HEK293T (cell line): ENCODE measurements at regions not wholly inside any gene's neighbourhood (a gene's known extent, or its start where the extent isn't known, plus 50 kb on each side); places are given as distances from the start of the nearest gene placed in this dataset.

Source experiments
- ARNT ChIP-seq: fragments of 450-650 bp; IDR thresholded peaks from 2 replicates; pipeline ENCODE4 v1.6.1; 2017; ENCODE audit warnings: mild to moderate bottlenecking
- BHLHE40 ChIP-seq: fragments of 450-650 bp; IDR thresholded peaks from 2 replicates; pipeline ENCODE4 v1.6.1; 2016; ENCODE audit warnings: mild to moderate bottlenecking, moderate library complexity, borderline replicate concordance
- CTBP1 ChIP-seq: fragments of 450-650 bp; IDR thresholded peaks from 2 replicates; pipeline ENCODE4 v1.6.1; 2016; ENCODE audit warnings: borderline replicate concordance
- ELF4 ChIP-seq: fragments of 450-650 bp; IDR thresholded peaks from 2 replicates; pipeline ENCODE4 v1.6.1; 2017; ENCODE audit warnings: antibody characterized with exemption
- FOXA1 ChIP-seq: fragments of 450-650 bp; IDR thresholded peaks from 2 replicates; pipeline ENCODE4 v1.6.1; 2016; ENCODE audit warnings: mild to moderate bottlenecking
- FOXK2 ChIP-seq: fragments of 450-650 bp; IDR thresholded peaks from 2 replicates; pipeline ENCODE4 v1.6.1; 2016; ENCODE audit warnings: mild to moderate bottlenecking
- FOXM1 ChIP-seq: fragments of 450-650 bp; IDR thresholded peaks from 2 replicates; pipeline ENCODE4 v1.6.1; 2017; ENCODE audit warnings: mild to moderate bottlenecking, borderline replicate concordance
- HDGF ChIP-seq: fragments of 450-650 bp; IDR thresholded peaks from 2 replicates; pipeline ENCODE4 v1.6.1; 2017; ENCODE audit warnings: antibody characterized with exemption, borderline replicate concordance
- L3MBTL2 ChIP-seq: fragments of 450-650 bp; conservative IDR thresholded peaks from 2 replicates; pipeline ENCODE4 v1.6.1; 2016; ENCODE audit warnings: mild to moderate bottlenecking
- NFRKB ChIP-seq: fragments of 450-650 bp; IDR thresholded peaks from 2 replicates; pipeline ENCODE4 v1.6.1; 2016; ENCODE audit warnings: mild to moderate bottlenecking, moderate library complexity
- PKNOX1 ChIP-seq: fragments of 450-650 bp; IDR thresholded peaks from 2 replicates; pipeline ENCODE4 v1.6.1; 2016
- SUZ12 ChIP-seq: fragments of 450-650 bp; IDR thresholded peaks from 2 replicates; pipeline ENCODE4 v1.6.1; 2016; ENCODE audit warnings: mild to moderate bottlenecking
- TARDBP ChIP-seq: fragments of 450-650 bp; IDR thresholded peaks from 2 replicates; pipeline ENCODE4 v1.6.1; 2016
- ZNF384 ChIP-seq: fragments of 450-650 bp; IDR thresholded peaks from 2 replicates; pipeline ENCODE4 v1.6.1; 2016

- TF ChIP-seq HDGF (no peak), BHLHE40 (no peak), FOXA1 (no peak), PKNOX1 (no peak), ELF4 (no peak), ZNF384 (no peak), ARNT (no peak), CTBP1 (no peak), FOXK2 (no peak), NFRKB (no peak), TARDBP (no peak), FOXM1 (no peak), L3MBTL2 (no peak), SUZ12 (no peak)
Measured at GRCh38 chr22:27679176-27679575, 122.4 kb downstream of the MN1 start.
